HCT116 (cell line): ENCODE measurements at regions not wholly inside any gene's neighbourhood (a gene's known extent, or its start where the extent isn't known, plus 50 kb on each side); places are given as distances from the start of the nearest gene placed in this dataset.

ENCODE experiments used
- ATAC-seq: fragments of 200-7000 bp; cut with Tn5 transposase; 2 replicates; pipeline ENCODE4 v1.9.1; 2020; ENCODE audit warnings: mild to moderate bottlenecking, moderate library complexity
- BruUV-seq: library from RNA; stranded (reverse); fragments of 400-500 nt; replicated peaks from 2 replicates; lab custom pipeline; 2021; lab: Mats Ljungman, UMichigan
- CTCF ChIA-PET: fragments of 300-600 bp; sonication (Branson Sonifier 250); formaldehyde crosslinking; loops from one replicate; lab custom pipeline; 2021; ENCODE audit warnings: antibody characterized with exemption; lab: Charles Lee
- POLR2A ChIA-PET: fragments of 300-600, 350-600 bp; sonication (Branson Sonifier 250); formaldehyde crosslinking; loops from one replicate; lab custom pipeline; 2021; ENCODE audit warnings: antibody characterized with exemption; lab: Charles Lee
- RAD21 ChIA-PET, 2 experiments: fragments of 300-600 bp; sonication (Branson Sonifier 250); formaldehyde crosslinking; loops; one replicate each; lab custom pipeline; 2023; ENCODE audit warnings: low total read pairs in 2 of 2; ENCODE audit not compliant: uncharacterized antibody in 2 of 2, unreplicated experiment in 2 of 2, low non-redundant PET in 1 of 2; lab: Charles Lee
- DNase-seq: peaks from one replicate; pipeline ENCODE4 v3.0.0-alpha.2; 2010; ENCODE audit warnings: low read depth, low spot score
- H2AFZ ChIP-seq: fragments of 200-600 bp; shearing (Covaris generic), sonication (generic); 2 replicates; pipeline ENCODE4 v1.6.1; 2017; ENCODE audit warnings: low read depth, mixed run types, mixed read lengths, antibody characterized with exemption, low read length; ENCODE audit not compliant: poor library complexity, severe bottlenecking
- H3K27ac ChIP-seq: 2 replicates; pipeline ENCODE4 v1.5.1; 2012; ENCODE audit warnings: low read depth, low read length
- H3K27me3 ChIP-seq: fragments of 200-600 bp; sonication (generic); 2 replicates; pipeline ENCODE4 v1.6.1; 2016; ENCODE audit warnings: mixed run types, low read length, mixed read lengths; ENCODE audit not compliant: insufficient read depth
- H3K36me3 ChIP-seq, 2 experiments: fragments of 200-500 bp in 1 of 2; fragments of 200-600 bp in 1 of 2; sonication (Bioruptor generic) in 1 of 2; sonication (generic) in 1 of 2; 2 replicates each; pipeline versions ENCODE4 v1.5.1 to v1.6.1; 2014 to 2016; ENCODE audit warnings: low read length in 2 of 2, inconsistent platforms in 1 of 2, mixed read lengths in 1 of 2, mixed run types in 1 of 2; ENCODE audit not compliant: insufficient read depth in 2 of 2, control insufficient read depth in 1 of 2
- H3K4me1 ChIP-seq, 2 experiments: fragments of 200-600 bp in 1 of 2; sonication (generic) in 1 of 2; 2 replicates each; pipeline versions ENCODE4 v1.5.1 to v1.6.1; 2012 to 2017; ENCODE audit warnings: low read length in 2 of 2, inconsistent platforms in 1 of 2, mild to moderate bottlenecking in 1 of 2, mixed read lengths in 1 of 2, mixed run types in 1 of 2, moderate library complexity in 1 of 2; ENCODE audit not compliant: insufficient read depth in 2 of 2, control insufficient read depth in 1 of 2
- H3K4me2 ChIP-seq: fragments of 200-600 bp; sonication (generic); 2 replicates; pipeline ENCODE4 v1.6.1; 2017; ENCODE audit warnings: mixed run types, low read length, mixed read lengths
- H3K4me3 ChIP-seq, 2 experiments: fragments of 200-600 bp in 1 of 2; sonication (generic) in 1 of 2; replicated peaks in 1 of 2; 2 replicates each; pipeline ENCODE4 v1.5.1; 2011 to 2016; ENCODE audit warnings: low read length in 2 of 2, control low read depth in 1 of 2, low read depth in 1 of 2, mild to moderate bottlenecking in 1 of 2, mixed read lengths in 1 of 2, mixed run types in 1 of 2
- H3K79me2 ChIP-seq: fragments of 200-600 bp; sonication (generic); 2 replicates; pipeline ENCODE4 v1.6.1; 2017; ENCODE audit warnings: mild to moderate bottlenecking, mixed run types, low read length, moderate library complexity, mixed read lengths; ENCODE audit not compliant: insufficient read depth
- H3K9ac ChIP-seq: fragments of 200-600 bp; sonication (generic); 2 replicates; pipeline ENCODE4 v1.6.1; 2016; ENCODE audit warnings: low read length, mixed read lengths
- H3K9me2 ChIP-seq: fragments of 200-600 bp; sonication (generic), shearing (Covaris generic); 2 replicates; pipeline ENCODE4 v1.6.1; 2017; ENCODE audit warnings: mixed run types, mild to moderate bottlenecking, moderate library complexity; ENCODE audit not compliant: insufficient read depth
- H3K9me3 ChIP-seq, 2 experiments: fragments of 200-500 bp in 1 of 2; fragments of 200-600 bp in 1 of 2; sonication (Bioruptor generic) in 1 of 2; sonication (generic) in 1 of 2; 2 replicates each; pipeline ENCODE4 v1.6.1; 2014 to 2017; ENCODE audit warnings: low read length in 2 of 2, mixed read lengths in 2 of 2, inconsistent platforms in 1 of 2, low read depth in 1 of 2, mild to moderate bottlenecking in 1 of 2, mixed run types in 1 of 2, moderate library complexity in 1 of 2; ENCODE audit not compliant: control insufficient read depth in 1 of 2, insufficient read depth in 1 of 2
- H4K20me1 ChIP-seq: fragments of 200-600 bp; sonication (generic), shearing (Covaris generic); 2 replicates; pipeline ENCODE4 v1.6.1; 2017; ENCODE audit warnings: mixed run types, mild to moderate bottlenecking, moderate library complexity; ENCODE audit not compliant: insufficient read depth
- CBX3 ChIP-seq: IDR thresholded peaks from 2 replicates; pipeline ENCODE4 v1.6.1; 2012; ENCODE audit warnings: low read depth
- EGR1 ChIP-seq: IDR thresholded peaks from 2 replicates; pipeline ENCODE4 v1.6.1; 2012; ENCODE audit warnings: low read depth
- ELF1 ChIP-seq: IDR thresholded peaks from 2 replicates; pipeline ENCODE4 v1.6.1; 2012; ENCODE audit warnings: low read depth, borderline replicate concordance
- EZH2phosphoT487 ChIP-seq: fragments of 200-600 bp; IDR thresholded peaks from 2 replicates; pipeline ENCODE4 v1.6.1; 2018; ENCODE audit warnings: antibody characterized with exemption, borderline replicate concordance
- FOSL1 ChIP-seq: IDR thresholded peaks from 2 replicates; pipeline ENCODE4 v1.6.1; 2012; ENCODE audit warnings: low read depth
- POLR2A ChIP-seq: IDR thresholded peaks from 2 replicates; pipeline ENCODE4 v1.7.0; 2011; ENCODE audit warnings: borderline replicate concordance; ENCODE audit not compliant: insufficient read depth, insufficient read length; ENCODE audit errors: extremely low read depth
- POLR2AphosphoS5 ChIP-seq: IDR thresholded peaks from 2 replicates; pipeline ENCODE4 v1.6.1; 2011; ENCODE audit warnings: mild to moderate bottlenecking, low read depth, low read length, moderate library complexity
- RAD21 ChIP-seq: IDR thresholded peaks from 2 replicates; pipeline ENCODE4 v1.6.1; 2012; ENCODE audit warnings: low read depth, mild to moderate bottlenecking
- SIN3A ChIP-seq: IDR thresholded peaks from 2 replicates; pipeline ENCODE4 v1.6.1; 2012; ENCODE audit warnings: low read depth
- SRF ChIP-seq: IDR thresholded peaks from 2 replicates; pipeline ENCODE4 v1.6.1; 2012; ENCODE audit warnings: low read depth
- ZFX ChIP-seq: fragments of 450-650 bp; IDR thresholded peaks from 2 replicates; pipeline ENCODE4 v1.6.1; 2017
- ZNF274 ChIP-seq: fragments of 200-500 bp; sonication (Bioruptor generic); IDR thresholded peaks from 2 replicates; pipeline ENCODE4 v1.6.1; 2014; ENCODE audit warnings: mild to moderate bottlenecking, low read depth, low read length, inconsistent platforms
- intact Hi-C: fragments of 100-400 bp; cut with micrococcal nuclease; formaldehyde crosslinking; loops from 2 replicates; pipeline ENCODE4 v1.10.0; 2022
- TF ChIP-seq, protein P1 (sequence below): IDR thresholded peaks from 2 replicates; pipeline ENCODE4 v1.6.1; 2012; ENCODE audit warnings: low read depth
- TF ChIP-seq, protein P2 (sequence below): IDR thresholded peaks from 2 replicates; pipeline ENCODE4 v1.6.1; 2011; ENCODE audit warnings: mild to moderate bottlenecking, low read length, moderate library complexity; ENCODE audit not compliant: insufficient replicate concordance; ENCODE audit errors: extremely low read depth
- TF ChIP-seq, protein P3 (sequence below), 3 experiments: fragments of 200-600 bp in 1 of 3; sonication (generic) in 1 of 3; IDR thresholded peaks in 2 of 3; conservative IDR thresholded peaks in 1 of 3; 2 replicates each; pipeline ENCODE4 v1.5.1; 2012 to 2017; ENCODE audit warnings: low read depth in 2 of 3, low read length in 2 of 3, antibody characterized with exemption in 1 of 3, borderline replicate concordance in 1 of 3, control low read depth in 1 of 3, mild to moderate bottlenecking in 1 of 3, mixed read lengths in 1 of 3, mixed run types in 1 of 3, moderate library complexity in 1 of 3; ENCODE audit not compliant: insufficient read depth in 1 of 3
- TF ChIP-seq, protein P4 (sequence below): IDR thresholded peaks from 2 replicates; pipeline ENCODE4 v1.6.1; 2012
- TF ChIP-seq, protein P5 (sequence below): IDR thresholded peaks from 2 replicates; pipeline ENCODE4 v1.6.1; 2012

DNA sequence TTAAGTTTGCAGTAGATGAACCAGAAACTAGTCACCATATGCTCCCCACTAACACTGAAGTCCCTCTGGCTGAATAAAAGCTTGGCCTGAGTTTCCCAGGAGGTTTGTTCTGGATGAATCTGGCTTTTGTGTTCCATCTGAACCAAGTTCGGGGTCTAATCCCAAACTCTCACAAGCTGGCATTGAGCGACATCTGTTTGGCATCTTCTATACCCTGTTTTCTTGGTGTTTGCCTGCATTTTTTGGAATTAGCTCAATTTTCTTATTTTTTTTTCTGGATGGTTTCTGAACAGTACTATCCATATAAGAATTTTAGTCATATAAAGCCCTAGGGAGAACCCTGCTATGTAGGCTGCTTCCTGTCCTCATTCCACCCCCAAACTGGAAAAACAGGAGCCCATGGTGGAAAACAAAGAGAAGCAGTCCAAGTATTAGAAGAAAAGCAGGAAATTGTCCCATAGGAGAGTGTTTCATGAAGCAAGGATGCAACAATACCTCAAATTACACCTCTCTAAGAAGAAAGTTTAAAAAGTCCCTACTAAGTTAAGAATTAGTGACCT, 737.1 kb downstream of the DHX35 start:
- Histone ChIP-seq H3K4me3 (no peak overlapping the region), H3K79me2 (no peaks in the 10 kb centered on the region), H4K20me1 (no peaks in the 10 kb centered on the region), H3K9ac (no peak overlapping the region), H3K27ac (no peak overlapping the region), H3K36me3 (no peaks in the 10 kb centered on the region), H3K4me2 (no peak overlapping the region), H3K4me1 (no peaks in the 10 kb centered on the region), H3K27me3 (no peaks in the 10 kb centered on the region), H3K9me3 (peaks cover 0 to 4% of the 10 kb centered on the region in 2 experiments; a peak in 2 of 4 replicates), H3K9me2 (no peaks in the 10 kb centered on the region), H2AFZ (no peak overlapping the region)
- ChIA-PET POLR2A (no interaction called here), RAD21 (no interaction called here), CTCF (no interaction called here)
- DNase-seq (no peak), ATAC-seq (no peak)
- BruUV-seq, result no TSS peak
- TF ChIP-seq EGR1 (no peak), FOSL1 (no peak), ZFX (no peak), POLR2AphosphoS5 (no peak), POLR2A (no peak), CBX3 (no peak), SIN3A (no peak), EZH2phosphoT487 (no peak), ZNF274 (no peak), SRF (no peak), ELF1 (no peak), RAD21 (no peak)
- TF ChIP-seq, protein P1, sequence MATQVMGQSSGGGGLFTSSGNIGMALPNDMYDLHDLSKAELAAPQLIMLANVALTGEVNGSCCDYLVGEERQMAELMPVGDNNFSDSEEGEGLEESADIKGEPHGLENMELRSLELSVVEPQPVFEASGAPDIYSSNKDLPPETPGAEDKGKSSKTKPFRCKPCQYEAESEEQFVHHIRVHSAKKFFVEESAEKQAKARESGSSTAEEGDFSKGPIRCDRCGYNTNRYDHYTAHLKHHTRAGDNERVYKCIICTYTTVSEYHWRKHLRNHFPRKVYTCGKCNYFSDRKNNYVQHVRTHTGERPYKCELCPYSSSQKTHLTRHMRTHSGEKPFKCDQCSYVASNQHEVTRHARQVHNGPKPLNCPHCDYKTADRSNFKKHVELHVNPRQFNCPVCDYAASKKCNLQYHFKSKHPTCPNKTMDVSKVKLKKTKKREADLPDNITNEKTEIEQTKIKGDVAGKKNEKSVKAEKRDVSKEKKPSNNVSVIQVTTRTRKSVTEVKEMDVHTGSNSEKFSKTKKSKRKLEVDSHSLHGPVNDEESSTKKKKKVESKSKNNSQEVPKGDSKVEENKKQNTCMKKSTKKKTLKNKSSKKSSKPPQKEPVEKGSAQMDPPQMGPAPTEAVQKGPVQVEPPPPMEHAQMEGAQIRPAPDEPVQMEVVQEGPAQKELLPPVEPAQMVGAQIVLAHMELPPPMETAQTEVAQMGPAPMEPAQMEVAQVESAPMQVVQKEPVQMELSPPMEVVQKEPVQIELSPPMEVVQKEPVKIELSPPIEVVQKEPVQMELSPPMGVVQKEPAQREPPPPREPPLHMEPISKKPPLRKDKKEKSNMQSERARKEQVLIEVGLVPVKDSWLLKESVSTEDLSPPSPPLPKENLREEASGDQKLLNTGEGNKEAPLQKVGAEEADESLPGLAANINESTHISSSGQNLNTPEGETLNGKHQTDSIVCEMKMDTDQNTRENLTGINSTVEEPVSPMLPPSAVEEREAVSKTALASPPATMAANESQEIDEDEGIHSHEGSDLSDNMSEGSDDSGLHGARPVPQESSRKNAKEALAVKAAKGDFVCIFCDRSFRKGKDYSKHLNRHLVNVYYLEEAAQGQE, result no peak
- TF ChIP-seq, protein P2, sequence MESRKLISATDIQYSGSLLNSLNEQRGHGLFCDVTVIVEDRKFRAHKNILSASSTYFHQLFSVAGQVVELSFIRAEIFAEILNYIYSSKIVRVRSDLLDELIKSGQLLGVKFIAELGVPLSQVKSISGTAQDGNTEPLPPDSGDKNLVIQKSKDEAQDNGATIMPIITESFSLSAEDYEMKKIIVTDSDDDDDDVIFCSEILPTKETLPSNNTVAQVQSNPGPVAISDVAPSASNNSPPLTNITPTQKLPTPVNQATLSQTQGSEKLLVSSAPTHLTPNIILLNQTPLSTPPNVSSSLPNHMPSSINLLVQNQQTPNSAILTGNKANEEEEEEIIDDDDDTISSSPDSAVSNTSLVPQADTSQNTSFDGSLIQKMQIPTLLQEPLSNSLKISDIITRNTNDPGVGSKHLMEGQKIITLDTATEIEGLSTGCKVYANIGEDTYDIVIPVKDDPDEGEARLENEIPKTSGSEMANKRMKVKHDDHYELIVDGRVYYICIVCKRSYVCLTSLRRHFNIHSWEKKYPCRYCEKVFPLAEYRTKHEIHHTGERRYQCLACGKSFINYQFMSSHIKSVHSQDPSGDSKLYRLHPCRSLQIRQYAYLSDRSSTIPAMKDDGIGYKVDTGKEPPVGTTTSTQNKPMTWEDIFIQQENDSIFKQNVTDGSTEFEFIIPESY, result no peak
- TF ChIP-seq, protein P3, sequence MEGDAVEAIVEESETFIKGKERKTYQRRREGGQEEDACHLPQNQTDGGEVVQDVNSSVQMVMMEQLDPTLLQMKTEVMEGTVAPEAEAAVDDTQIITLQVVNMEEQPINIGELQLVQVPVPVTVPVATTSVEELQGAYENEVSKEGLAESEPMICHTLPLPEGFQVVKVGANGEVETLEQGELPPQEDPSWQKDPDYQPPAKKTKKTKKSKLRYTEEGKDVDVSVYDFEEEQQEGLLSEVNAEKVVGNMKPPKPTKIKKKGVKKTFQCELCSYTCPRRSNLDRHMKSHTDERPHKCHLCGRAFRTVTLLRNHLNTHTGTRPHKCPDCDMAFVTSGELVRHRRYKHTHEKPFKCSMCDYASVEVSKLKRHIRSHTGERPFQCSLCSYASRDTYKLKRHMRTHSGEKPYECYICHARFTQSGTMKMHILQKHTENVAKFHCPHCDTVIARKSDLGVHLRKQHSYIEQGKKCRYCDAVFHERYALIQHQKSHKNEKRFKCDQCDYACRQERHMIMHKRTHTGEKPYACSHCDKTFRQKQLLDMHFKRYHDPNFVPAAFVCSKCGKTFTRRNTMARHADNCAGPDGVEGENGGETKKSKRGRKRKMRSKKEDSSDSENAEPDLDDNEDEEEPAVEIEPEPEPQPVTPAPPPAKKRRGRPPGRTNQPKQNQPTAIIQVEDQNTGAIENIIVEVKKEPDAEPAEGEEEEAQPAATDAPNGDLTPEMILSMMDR (IDR thresholded peaks at IDR 0.05 in 2 of 3, conservative IDR thresholded peaks at IDR 0.05 in 1 of 3; ENCODE audit: borderline replicate concordance in 1 of 3, insufficient read depth in 1 of 3, low read depth in 2 of 3, low read length in 2 of 3), result no peak
- TF ChIP-seq, protein P4, sequence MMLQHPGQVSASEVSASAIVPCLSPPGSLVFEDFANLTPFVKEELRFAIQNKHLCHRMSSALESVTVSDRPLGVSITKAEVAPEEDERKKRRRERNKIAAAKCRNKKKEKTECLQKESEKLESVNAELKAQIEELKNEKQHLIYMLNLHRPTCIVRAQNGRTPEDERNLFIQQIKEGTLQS, result no peak
- TF ChIP-seq, protein P5, sequence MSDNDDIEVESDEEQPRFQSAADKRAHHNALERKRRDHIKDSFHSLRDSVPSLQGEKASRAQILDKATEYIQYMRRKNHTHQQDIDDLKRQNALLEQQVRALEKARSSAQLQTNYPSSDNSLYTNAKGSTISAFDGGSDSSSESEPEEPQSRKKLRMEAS, result no peak
- intact Hi-C loops, result no loop called here
